HT-29 (cell line): ENCODE measurements at regions not wholly inside any gene's neighbourhood (a gene's known extent, or its start where the extent isn't known, plus 50 kb on each side); places are given as distances from the start of the nearest gene placed in this dataset.

ENCODE experiments used
- DNase-seq: peaks from one replicate; pipeline ENCODE4 v3.0.0-alpha.2; 2015; ENCODE audit warnings: low spot score

DNA sequence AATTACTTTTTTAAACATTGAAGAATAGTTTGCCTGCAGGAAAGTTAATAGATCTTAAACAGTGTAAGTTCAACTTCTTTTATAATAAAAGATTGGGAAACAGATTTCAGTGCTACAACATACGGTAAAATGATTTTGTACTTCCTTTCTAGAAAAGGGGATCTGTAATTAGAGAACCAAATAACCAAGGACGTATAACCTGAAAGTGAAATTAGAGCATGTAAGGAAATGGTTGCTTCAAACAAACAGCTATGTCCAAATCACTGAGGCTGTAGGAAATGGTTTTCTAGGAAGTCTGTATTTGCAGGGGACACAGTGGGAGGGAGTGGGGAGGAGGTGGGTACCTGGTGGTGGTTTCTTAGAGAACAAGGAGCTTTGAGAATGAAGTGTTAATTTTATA, 57.9 kb upstream of the EXOC6 start:
- DNase-seq: no peak

DNA sequence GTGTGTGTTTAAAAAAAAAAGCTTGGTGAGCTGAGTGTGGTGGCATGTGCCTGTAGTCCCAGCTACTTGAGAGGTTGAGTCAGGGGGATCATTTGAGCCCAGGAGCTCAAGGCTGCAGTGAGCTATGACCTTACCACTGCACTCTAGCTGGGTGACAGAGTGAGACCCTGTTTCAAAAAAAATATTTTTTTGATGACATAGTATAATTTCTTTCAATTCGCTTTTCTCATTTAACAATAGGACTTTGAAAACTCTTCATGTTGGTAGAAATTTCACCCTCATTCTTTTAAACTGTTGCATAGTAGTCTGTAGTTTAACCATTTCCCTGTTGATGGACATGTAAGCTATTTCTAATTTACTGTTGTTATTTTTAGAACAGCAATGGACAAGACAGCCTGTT, 55.7 kb upstream of the EXOC6 start:
- DNase-seq: no peak
